HG02870 (cell line): ENCODE measurements at regions not wholly inside any gene's neighbourhood (a gene's known extent, or its start where the extent isn't known, plus 50 kb on each side); places are given as distances from the start of the nearest gene placed in this dataset.

Experiments
- ATAC-seq: cut with Tn5 transposase; IDR thresholded peaks from one replicate; pipeline ENCODE4 v1.9.1; 2021; ENCODE audit warnings: mild to moderate bottlenecking, moderate library complexity; ENCODE audit not compliant: unreplicated experiment

GRCh38 chr6:4308364-4308763 is 173.0 kb upstream of the ECI2 start:
- no peak for ATAC-seq

- ATAC-seq: no peak
Observed at GRCh38 chr6:4304927-4305455, 169.6 kb upstream of the ECI2 start.

GRCh38 chr6:4303638-4304037 is 168.3 kb upstream of the ECI2 start:
- no peak for ATAC-seq

DNA sequence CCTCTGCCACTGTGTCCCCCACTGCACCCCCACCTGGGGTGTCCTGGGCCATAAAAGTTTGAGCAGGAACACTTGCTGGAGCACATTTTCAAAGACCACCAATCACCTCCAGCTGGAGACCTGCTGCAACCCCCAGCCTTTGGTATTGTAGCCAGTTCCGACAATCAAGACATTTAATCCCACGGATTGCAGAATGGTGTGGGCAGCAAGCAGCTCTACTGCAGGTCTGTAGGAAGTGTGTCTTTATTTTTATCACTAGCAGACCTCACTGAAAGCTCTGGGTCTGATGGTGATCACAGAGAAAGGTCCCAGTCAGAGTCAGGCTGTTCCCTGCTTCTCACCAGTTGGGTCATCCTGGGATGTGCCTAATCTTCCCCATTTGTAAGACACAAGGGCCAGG is 167.1 kb upstream of the ECI2 start:
- no peak for ATAC-seq

DNA sequence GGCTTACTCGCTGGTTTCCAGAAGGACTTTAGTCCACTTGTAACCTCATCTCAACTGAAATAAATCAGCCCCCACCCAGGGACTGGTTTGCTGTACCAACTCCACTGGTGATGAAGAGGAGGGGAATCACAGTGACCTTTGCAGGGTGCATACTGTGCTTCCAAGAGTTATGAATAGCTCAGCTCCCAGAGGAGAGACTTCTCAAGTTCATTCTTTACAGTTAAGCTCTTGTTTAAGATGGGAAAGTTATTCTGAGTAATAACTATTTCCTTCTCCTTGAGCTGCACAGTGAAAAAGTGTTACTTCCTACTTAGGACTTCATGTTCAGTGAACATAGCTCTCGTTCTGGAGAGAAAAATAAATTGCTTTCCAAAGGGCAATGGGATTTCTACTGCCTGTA is 166.5 kb upstream of the ECI2 start:
- no peak for ATAC-seq

DNA sequence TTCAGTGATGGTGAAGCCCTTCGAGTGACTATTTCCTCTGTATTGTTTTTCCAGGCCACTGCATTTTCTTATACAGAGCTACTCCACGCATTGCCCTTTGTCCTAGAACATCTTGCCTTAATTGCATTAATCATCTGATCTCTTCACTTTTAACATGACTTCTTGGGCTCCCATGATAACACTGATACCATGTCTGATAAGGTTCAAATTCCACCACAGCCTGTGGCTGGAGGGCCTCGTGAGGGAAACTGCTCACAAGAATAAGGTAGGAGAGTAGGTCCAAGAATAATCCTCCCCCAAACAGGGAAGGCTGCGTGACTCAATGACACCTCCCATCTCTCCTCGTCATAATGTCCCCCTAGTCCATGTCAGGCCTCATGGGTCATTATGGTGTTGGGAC is 165.5 kb upstream of the ECI2 start:
- no peak for ATAC-seq

DNA sequence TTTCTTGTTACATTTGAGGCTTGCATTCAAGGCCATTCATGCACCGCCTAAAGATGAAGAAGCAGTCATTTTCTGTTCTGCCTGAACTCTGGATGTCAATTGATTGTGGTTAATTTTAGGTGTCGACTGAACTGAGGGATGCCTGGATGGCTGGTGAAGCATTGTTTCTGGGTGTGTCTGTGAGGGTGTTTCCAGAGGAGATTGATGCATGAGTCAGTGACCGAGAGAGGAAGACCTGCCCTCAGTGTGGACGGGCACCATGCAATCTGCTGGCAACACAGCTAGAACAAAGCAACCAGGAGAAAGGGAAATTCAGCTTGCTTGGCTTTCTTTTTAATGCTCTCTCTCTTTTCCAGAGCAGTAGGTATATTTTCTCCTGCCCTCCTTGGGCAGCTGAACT is 164.1 kb upstream of the ECI2 start:
- no peak for ATAC-seq

GRCh38 chr6:4297348-4297747 is 162.0 kb upstream of the ECI2 start:
- no peak for ATAC-seq

GRCh38 chr6:4296552-4296951 is 161.2 kb upstream of the ECI2 start:
- ATAC-seq: no peak

- no peak for ATAC-seq
Observed at GRCh38 chr6:4295783-4296155, 160.4 kb upstream of the ECI2 start.

DNA sequence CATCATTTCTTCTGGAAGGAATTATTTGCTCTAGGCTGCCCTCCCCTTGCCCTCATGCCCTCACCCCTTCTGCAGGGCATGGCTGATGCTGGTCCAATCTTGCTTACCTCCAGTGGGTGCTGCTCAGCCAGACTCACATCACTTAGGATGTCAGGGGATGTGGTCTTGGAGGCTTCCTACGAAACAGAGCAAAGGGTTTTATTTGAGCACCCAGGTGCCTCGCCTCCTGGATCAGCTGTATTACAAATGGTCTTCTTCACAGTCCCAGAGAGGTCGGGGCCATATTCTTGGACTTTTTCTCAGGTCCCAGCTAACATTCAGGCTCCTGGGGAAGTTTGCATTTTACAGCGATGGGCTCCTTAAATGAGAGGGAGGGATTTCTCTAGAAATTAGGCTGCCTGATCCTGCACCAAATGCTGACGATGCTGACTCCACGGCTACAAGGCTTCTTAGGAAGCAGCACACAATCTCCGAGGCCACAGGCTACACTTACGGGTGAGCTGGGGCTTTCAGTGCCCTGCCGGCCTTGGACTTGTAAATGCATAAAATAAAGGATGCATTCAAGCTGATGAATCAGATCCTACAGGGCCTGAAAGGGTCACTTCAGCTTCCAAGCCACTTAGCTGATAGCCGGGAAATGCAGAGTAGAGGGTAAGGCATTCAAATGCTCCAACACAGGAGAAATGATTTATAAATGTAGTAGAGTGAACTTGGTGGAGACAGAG is 159.8 kb upstream of the ECI2 start:
- no peak for ATAC-seq

DNA sequence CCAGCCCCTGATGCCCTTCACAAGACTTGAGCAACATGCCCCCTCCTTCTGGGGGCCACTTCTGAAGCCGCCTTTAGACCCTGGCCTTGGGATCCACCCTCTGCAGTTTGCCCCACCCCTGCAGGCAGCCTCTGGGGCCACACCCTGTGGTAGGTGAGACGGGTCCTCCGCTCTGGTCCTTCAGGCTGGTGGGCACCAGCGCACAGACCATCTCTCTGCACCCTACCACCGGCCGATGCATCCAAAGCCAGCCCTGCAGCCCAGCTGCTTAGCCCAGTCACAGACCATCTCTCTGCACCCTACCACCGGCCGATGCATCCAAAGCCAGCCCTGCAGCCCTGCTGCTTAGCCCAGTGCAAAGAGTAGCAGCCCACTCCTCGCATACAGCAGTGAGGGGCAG is 159.3 kb upstream of the ECI2 start:
- ATAC-seq: no peak

DNA sequence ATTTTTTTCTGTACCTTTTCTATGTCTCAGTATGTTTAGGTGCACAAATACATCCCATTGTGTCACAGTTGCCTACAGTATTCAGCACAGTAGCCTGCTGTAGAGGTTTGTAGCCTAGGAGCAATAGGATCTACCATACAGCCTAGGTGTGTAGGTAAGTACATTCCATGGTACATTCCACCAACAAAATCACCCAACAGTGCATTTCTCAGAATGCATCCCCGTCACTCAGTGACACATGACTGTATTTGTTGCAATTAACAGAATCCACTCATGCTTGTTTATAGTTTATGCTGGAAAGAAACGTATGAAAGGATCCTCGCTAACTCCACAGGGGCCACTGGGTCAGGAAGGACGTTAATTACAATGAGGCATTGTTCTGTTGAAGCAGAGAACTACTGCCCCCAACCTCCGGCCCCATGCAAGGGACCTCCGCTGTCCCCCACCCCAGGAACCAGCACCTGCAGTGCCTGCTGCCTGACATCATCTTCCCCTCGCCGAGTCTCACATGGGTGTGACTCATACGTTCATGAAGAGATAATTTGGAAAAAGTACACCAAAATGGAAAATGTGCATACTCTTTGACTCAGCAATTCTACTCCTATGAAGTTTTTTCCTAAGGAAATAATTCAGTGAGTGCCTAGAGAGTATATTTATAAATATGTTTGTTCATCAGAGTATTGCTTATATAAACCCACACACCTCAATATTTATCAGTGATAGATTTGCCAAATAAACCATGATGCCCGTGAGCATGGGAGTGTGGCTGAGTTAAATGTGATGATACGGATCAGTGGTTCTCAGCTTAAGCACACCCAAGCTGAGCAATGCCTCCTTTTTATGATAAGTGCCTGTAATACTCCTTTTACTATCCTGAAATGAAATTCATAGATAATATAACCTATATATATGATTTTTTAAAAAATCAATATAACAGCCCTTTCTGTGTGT is 156.4 kb upstream of the ECI2 start:
- ATAC-seq: no peak

DNA sequence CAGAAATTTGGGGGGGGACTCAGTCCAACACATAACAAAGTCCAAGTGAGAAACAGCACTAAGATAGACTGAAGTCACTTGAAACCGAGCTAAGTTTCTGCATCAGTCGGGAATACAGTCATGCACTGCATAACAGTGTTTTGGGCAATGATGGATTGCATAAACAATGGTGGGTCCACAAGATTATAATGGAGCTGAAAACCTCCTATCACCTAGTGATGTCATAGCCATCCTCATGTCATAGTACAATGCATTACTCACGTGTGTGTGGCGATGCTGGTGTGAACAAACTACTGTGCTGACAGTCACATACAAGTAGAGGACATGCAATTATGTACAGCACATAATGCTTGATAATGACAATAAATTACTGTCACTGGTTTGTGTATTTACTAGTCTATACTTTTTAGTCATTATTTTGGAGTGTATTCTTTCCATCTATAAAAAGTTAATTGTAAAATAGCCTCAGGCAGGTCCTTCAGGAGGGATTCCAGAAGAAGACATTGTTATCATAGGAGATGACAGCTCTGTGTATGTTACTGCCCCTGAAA is 154.5 kb upstream of the ECI2 start:
- no peak for ATAC-seq

DNA sequence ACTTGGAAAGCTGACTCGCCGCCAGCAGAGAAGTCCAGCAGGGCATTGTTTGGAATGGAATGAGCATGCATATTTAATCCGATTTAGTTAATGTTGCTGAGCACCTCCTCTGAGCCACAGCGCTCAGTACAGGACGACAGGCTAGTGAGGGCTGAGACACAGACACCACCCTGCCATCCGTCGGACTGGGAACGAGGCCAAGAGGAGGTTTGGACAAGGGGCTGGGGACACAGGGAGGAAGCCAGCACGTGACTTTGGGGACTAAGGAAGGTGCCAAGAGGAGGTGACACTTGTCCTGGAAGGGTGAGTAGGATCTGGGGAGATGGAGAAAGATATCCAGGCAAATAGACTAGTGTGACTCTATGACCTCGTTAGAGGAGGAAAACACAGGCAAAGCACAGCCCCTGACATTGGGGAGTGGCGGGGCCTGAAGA is 152.5 kb upstream of the ECI2 start:
- no peak for ATAC-seq

- no peak for ATAC-seq
Observed at GRCh38 chr6:4287372-4287771, 152.0 kb upstream of the ECI2 start.

DNA sequence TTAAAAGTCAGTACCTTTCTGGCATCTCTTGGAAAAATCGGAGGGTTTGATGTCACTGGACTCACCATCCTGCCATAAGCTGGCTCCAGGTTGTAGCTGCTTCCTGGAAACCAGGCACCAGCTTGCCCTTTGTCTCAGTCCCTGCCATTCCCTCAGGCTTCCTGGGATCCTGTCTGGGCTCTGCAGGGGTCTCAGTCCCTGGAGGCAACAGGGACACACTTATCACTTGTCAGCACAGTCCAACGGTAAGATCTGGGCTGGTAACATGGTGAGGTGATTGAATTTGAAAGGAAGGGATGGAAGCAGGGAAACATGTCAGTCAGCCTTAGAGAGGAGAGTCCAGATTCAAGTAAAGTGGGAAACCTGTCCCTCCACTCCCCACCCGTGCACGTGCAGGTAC is 147.6 kb upstream of the ECI2 start:
- ATAC-seq: no peak

- ATAC-seq: peak; percentile 94
Observed at GRCh38 chr6:4281341-4282293, 146.2 kb upstream of the ECI2 start.

DNA sequence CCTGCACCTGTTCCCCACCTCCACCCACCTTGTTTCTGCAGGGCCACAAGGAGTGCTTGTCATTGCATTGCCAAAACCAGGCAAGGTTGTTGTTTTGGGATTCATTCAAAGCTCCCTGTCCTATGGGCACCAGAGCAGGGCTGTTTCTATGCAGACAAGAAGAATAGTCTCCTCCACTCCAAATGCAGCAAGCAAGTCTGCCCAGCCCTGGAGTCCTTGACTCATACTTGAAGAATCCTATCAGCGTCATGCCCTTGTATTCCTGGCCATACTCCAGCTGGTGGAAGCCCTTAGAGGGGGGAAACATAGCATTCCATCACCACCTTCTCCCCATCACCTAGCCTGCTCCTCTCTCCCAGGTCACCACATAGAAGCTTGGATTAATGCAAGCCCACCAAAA is 145.3 kb upstream of the ECI2 start:
- no peak for ATAC-seq

- ATAC-seq: no peak
Observed at GRCh38 chr6:4280031-4280430, 144.7 kb upstream of the ECI2 start.
